HL-60/S4 treated with phorbol 12-myristate 13-acetate at 8.2 ng/mL for 4 days and 3 days (cell line): ENCODE measurements at regions not wholly inside any gene's neighbourhood (a gene's known extent, or its start where the extent isn't known, plus 50 kb on each side); places are given as distances from the start of the nearest gene placed in this dataset.
"Not testable (repeated sequence)": the region's sequence is repeated elsewhere in the genome, so short reads cannot be mapped to it uniquely, and the experiment has no call there.

ENCODE experiments used
- in situ Hi-C: fragments of 300-500 bp; cut with MboI; formaldehyde crosslinking; loops from 2 replicates; pipeline ENCODE4 v1.15.0; 2022; ENCODE audit warnings: low sequenced_read_pairs

- in situ Hi-C loops = no loop called here
Observed at GRCh38 chr2:129347486-129348217, 631.8 kb upstream of the RAB6C start.

GRCh38 chr2:129354631-129355030, 624.8 kb upstream of the RAB6C start:
- in situ Hi-C loops = no loop called here

GRCh38 chr2:129361688-129362087, 617.8 kb upstream of the RAB6C start:
- in situ Hi-C loops = no loop called here

GRCh38 chr2:129366263-129366662, 613.2 kb upstream of the RAB6C start:
- in situ Hi-C loops = no loop called here

GRCh38 chr2:129367107-129367506, 612.4 kb upstream of the RAB6C start:
- in situ Hi-C loops = no loop called here

GRCh38 chr2:129369437-129369836, 610.0 kb upstream of the RAB6C start:
- in situ Hi-C loops = no loop called here

GRCh38 chr2:129374452-129374851, 605.0 kb upstream of the RAB6C start:
- in situ Hi-C loops = no loop called here

- in situ Hi-C loops = no loop called here
Observed at GRCh38 chr2:129375632-129376425, 603.6 kb upstream of the RAB6C start.

GRCh38 chr2:129376426-129377077, 602.9 kb upstream of the RAB6C start:
- in situ Hi-C loops = no loop called here

GRCh38 chr2:129377078-129377469, 602.4 kb upstream of the RAB6C start:
- in situ Hi-C loops = no loop called here

GRCh38 chr2:129378186-129378585, 601.3 kb upstream of the RAB6C start:
- in situ Hi-C loops = no loop called here

- in situ Hi-C loops = no loop called here
Observed at GRCh38 chr2:129379411-129379810, 600.1 kb upstream of the RAB6C start.

- in situ Hi-C loops = no loop called here
Observed at GRCh38 chr2:129381789-129382188, 597.7 kb upstream of the RAB6C start.

GRCh38 chr2:129388870-129389269, 590.6 kb upstream of the RAB6C start:
- in situ Hi-C loops = no loop called here

GRCh38 chr2:129393816-129394215, 585.6 kb upstream of the RAB6C start:
- in situ Hi-C loops = no loop called here

- in situ Hi-C loops = no loop called here
Observed at GRCh38 chr2:129396980-129397599, 582.4 kb upstream of the RAB6C start.

GRCh38 chr2:129400826-129401225, 578.6 kb upstream of the RAB6C start:
- in situ Hi-C loops = no loop called here

GRCh38 chr2:129402076-129402475, 577.4 kb upstream of the RAB6C start:
- in situ Hi-C loops = no loop called here

GRCh38 chr2:129404000-129404685, 575.3 kb upstream of the RAB6C start:
- in situ Hi-C loops = no loop called here

GRCh38 chr2:129408570-129408969, 570.9 kb upstream of the RAB6C start:
- in situ Hi-C loops = no loop called here

- in situ Hi-C loops = not testable (repeated sequence)
Observed at GRCh38 chr2:129417041-129417440, 562.4 kb upstream of the RAB6C start.
